BLaER1 (cell line): ENCODE measurements at regions not wholly inside any gene's neighbourhood (a gene's known extent, or its start where the extent isn't known, plus 50 kb on each side); places are given as distances from the start of the nearest gene placed in this dataset.

Source experiments
- H3K27ac ChIP-seq: shearing (Covaris generic); formaldehyde crosslinking; 2 replicates; pipeline ENCODE4 v1.8.1; 2022
- H3K27me3 ChIP-seq: shearing (Covaris generic); formaldehyde crosslinking; 2 replicates; pipeline ENCODE4 v1.8.1; 2022
- H3K36me3 ChIP-seq: shearing (Covaris generic); formaldehyde crosslinking; 2 replicates; pipeline ENCODE4 v1.8.1; 2022
- H3K4me1 ChIP-seq: shearing (Covaris generic); formaldehyde crosslinking; 2 replicates; pipeline ENCODE4 v1.8.1; 2022
- H3K4me2 ChIP-seq: shearing (Covaris generic); formaldehyde crosslinking; 2 replicates; pipeline ENCODE4 v1.8.1; 2022
- H3K4me3 ChIP-seq: shearing (Covaris generic); formaldehyde crosslinking; 2 replicates; pipeline ENCODE4 v1.8.1; 2022
- H3K9ac ChIP-seq: shearing (Covaris generic); formaldehyde crosslinking; 2 replicates; pipeline ENCODE4 v1.8.1; 2022
- H3K9me3 ChIP-seq: shearing (Covaris generic); formaldehyde crosslinking; 2 replicates; pipeline ENCODE4 v1.8.1; 2022
- H4K20me1 ChIP-seq: shearing (Covaris generic); formaldehyde crosslinking; 2 replicates; pipeline ENCODE4 v1.8.1; 2022
- Cebpa-rat ChIP-seq: shearing (Covaris generic); IDR thresholded peaks from 2 replicates; pipeline ENCODE4 v1.8.1; 2022

DNA sequence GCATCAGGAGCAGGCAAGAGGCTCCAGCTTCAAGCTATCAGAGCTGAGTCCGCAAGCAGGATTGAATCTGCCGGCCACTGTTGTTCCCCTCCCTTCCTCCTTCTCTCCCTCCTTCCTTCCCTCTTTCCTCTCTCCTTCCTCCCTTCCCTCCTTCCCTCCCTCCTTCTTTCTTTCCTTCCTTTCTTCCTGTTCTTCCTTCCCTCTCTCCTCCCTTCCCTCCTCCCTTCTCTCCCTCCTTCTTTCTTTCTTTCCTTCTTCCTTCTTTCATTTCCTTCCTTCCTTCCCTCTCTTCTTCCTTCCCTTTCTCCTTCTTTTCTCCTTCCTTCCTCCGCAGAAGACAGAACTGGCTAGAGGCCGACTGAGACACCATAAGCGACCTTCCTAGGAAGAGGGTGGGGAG, 534.0 kb downstream of the NPHP4 start:
- no peak overlapping the region for H3K9ac ChIP-seq
- no peaks in the 10 kb centered on the region for H4K20me1 ChIP-seq
- no peak overlapping the region for H3K4me3 ChIP-seq
- no peak for TF ChIP-seq Cebpa-rat
- no peak overlapping the region for H3K27ac ChIP-seq
- H3K36me3 ChIP-seq: no peaks in the 10 kb centered on the region
- no peaks in the 10 kb centered on the region for H3K27me3 ChIP-seq
- 0 out of 2 replicates have a peak, but pooled peaks cover 4% of the 10 kb centered on the region for H3K9me3 ChIP-seq
- H3K4me2 ChIP-seq: no peak overlapping the region
- peaks cover 12% of the 10 kb centered on the region for H3K4me1 ChIP-seq

DNA sequence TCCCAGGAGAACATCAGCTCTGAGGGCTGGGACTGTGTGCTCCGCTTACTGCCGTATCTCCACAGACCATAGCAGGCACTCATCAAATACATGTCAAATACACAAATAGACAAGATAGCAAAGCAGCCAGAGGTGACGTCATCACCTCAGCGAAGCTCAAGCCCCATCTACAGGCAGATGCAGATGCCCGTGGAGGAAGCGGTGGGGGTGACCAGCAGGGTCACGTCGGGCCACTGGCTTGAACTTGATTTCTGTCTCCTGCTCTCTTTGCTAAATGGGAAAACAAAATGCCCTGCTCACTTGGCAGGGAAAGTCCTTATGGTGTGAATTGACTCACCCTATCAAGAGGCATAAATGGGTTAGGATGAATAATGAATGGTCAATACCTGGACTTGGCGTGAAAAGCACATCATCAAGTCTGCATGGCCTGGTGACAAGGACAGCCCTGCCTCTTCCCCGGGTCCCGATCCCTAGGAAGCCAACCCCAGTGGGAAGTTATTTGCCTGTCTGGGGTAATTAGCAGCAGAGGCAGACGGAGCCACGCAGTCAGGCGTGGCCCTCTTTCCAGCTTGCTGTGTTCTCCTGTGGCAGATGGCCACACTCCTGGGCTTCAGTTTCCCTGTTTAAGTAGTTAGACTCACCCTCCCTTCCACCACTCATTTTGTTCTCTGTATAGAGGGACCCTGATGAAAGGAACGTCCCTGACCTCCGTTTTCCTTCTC, 536.0 kb downstream of the NPHP4 start:
- no peaks in the 10 kb centered on the region for H3K27me3 ChIP-seq
- no peaks in the 10 kb centered on the region for H3K9me3 ChIP-seq
- H3K27ac ChIP-seq: no peak overlapping the region
- H3K4me1 ChIP-seq: peaks cover 12% of the 10 kb centered on the region
- H3K4me2 ChIP-seq: peak overlapping the region; percentile 49
- no peak overlapping the region for H3K9ac ChIP-seq
- H3K36me3 ChIP-seq: no peaks in the 10 kb centered on the region
- H3K4me3 ChIP-seq: no peak overlapping the region
- no peaks in the 10 kb centered on the region for H4K20me1 ChIP-seq
- TF ChIP-seq Cebpa-rat: no peak

DNA sequence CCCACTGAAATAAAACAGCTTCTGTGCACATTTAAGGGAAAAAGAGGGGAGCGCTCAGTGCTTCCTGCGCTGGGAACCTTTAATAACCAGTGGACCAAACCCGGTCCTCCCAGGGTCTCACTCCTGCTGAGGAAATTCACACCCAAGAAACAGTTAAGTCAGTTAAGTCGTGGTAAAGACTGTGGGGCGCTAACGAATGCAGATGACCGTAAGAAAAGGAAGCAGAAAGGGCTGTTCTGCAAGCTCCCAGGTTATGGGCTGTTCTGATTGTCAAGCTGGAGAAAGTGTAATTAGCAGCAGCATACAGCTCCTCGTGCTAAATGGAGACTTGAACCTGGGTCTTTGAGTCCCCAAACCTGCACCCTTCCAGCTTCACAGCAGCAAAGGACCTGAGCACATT, 536.6 kb downstream of the NPHP4 start:
- Histone ChIP-seq H3K4me2 (peak overlapping the region; percentile 49), H4K20me1 (no peaks in the 10 kb centered on the region), H3K36me3 (no peaks in the 10 kb centered on the region), H3K9ac (no peak overlapping the region), H3K4me3 (no peak overlapping the region), H3K27ac (no peak overlapping the region), H3K4me1 (peaks cover 12% of the 10 kb centered on the region), H3K27me3 (no peaks in the 10 kb centered on the region), H3K9me3 (no peaks in the 10 kb centered on the region)
- TF ChIP-seq Cebpa-rat: no peak

DNA sequence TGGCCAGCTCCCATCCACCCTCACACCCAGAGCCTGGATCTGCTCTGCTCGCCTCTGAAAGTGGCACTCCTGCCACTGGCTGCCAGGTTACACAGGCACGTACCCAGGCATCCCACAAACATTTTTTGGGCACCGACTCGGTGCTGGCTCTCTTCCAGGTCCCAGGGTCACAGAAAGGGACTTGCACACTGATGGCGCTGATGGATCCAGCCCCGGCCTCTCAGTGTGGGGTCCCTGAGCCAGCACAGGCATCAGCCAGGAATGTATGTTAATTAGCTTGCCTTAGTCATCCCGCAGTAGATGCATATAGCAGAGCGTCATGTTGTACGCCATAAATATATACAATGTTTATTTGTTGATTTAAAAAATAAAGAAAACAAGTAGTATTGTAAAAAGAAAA, 537.2 kb downstream of the NPHP4 start:
- H3K4me3 ChIP-seq: no peak overlapping the region
- H4K20me1 ChIP-seq: no peaks in the 10 kb centered on the region
- no peak overlapping the region for H3K4me2 ChIP-seq
- no peak overlapping the region for H3K9ac ChIP-seq
- H3K27me3 ChIP-seq: no peaks in the 10 kb centered on the region
- TF ChIP-seq Cebpa-rat: no peak
- no peak overlapping the region for H3K27ac ChIP-seq
- peaks cover 12% of the 10 kb centered on the region for H3K4me1 ChIP-seq
- H3K36me3 ChIP-seq: no peaks in the 10 kb centered on the region
- H3K9me3 ChIP-seq: no peaks in the 10 kb centered on the region

DNA sequence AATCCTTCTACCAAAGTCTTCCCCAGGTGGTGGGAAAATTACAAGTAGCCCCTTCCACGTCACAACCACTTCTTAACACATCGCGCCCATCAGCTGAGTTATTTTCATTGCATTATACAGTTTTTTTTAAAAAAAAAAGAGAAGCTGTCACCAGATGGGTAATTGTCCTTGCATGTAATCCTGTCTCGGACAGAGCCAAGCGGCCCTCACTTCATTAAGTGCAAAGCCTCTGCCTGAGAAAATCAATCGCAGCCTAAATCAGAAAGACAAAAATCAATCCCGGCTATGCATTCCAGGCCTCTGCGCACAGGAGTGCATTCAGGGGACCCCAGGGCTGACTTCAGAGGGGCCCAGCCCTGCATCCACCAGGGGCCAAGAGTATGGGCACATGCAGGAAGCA, 538.9 kb downstream of the NPHP4 start:
- H3K4me2 ChIP-seq: no peak overlapping the region
- no peak for TF ChIP-seq Cebpa-rat
- H3K27ac ChIP-seq: no peak overlapping the region
- no peaks in the 10 kb centered on the region for H3K9me3 ChIP-seq
- H3K27me3 ChIP-seq: no peaks in the 10 kb centered on the region
- H3K4me3 ChIP-seq: no peak overlapping the region
- no peak overlapping the region for H3K9ac ChIP-seq
- H3K4me1 ChIP-seq: peaks cover 12% of the 10 kb centered on the region
- no peaks in the 10 kb centered on the region for H3K36me3 ChIP-seq
- H4K20me1 ChIP-seq: no peaks in the 10 kb centered on the region

DNA sequence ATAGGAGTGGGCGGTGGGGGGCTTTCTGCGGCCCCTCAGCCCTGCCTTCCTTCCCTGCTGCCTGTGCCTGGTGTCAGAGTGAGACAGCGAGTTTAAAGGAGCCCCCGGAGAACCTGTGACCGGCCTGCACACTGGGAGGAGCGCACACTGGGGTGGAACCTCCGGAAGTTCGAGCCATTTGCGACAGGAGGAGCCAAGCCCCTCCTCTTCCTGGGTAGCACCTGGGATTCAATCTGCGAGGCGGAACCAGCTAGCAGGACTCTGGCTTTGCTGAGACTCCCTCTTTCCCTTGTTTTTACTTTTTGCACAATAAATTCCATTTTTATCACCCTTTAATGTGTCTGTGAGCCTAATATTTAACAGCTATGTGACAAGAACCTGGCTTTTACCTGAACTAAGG, 540.6 kb downstream of the NPHP4 start:
- Histone ChIP-seq H3K4me1 (peaks cover 12% of the 10 kb centered on the region), H3K4me3 (no peak overlapping the region), H3K27ac (no peak overlapping the region), H3K36me3 (no peaks in the 10 kb centered on the region), H3K4me2 (no peak overlapping the region), H3K9ac (no peak overlapping the region), H4K20me1 (no peaks in the 10 kb centered on the region), H3K27me3 (no peaks in the 10 kb centered on the region), H3K9me3 (no peaks in the 10 kb centered on the region)
- no peak for TF ChIP-seq Cebpa-rat

DNA sequence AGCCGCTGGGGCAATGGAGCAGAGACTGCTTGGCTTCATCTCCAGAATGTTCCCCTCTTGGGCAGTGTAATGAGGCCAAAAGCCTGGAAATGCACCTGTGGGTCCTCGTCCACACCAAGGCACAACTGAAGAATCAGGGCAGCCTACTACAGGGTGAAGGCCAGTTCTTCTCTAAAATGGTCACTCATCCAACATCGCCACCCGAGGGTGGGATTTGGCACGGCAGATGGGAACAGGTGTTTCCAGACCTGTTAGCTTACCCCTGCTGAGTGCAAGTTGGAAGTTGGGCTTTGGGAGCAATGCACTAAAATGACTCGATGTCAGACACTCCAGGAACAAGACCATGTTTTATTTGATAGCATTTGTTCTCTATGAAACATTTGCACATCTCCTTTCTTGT, 543.7 kb downstream of the NPHP4 start:
- Histone ChIP-seq H3K36me3 (no peaks in the 10 kb centered on the region), H3K9me3 (no peaks in the 10 kb centered on the region), H3K9ac (no peak overlapping the region), H3K4me3 (no peak overlapping the region), H3K27ac (no peak overlapping the region), H3K4me1 (no peaks in the 10 kb centered on the region), H4K20me1 (no peaks in the 10 kb centered on the region), H3K4me2 (no peak overlapping the region), H3K27me3 (no peaks in the 10 kb centered on the region)
- TF ChIP-seq Cebpa-rat: no peak

DNA sequence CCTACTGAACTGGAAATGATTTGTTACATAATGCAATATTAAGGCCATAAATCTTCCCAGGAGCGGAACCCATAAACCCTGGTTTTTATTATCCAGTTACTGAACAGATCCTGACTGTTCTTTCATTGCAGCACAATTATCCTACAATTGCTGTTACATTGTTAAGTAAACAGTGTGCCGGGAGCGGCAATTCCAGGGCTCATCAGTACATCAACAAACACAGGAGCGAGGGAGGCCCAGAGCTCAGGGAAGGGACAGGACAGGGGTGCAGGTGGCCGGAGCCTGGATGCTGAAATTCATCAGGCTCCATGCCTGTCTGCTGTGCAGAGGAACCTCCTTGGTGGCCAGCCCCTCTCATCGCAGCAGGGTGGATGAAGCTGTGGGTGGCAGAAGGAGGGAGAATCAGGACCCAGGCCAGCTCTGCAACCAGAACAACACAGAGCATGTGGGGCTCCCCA, 544.7 kb downstream of the NPHP4 start:
- Histone ChIP-seq H3K36me3 (no peaks in the 10 kb centered on the region), H3K27me3 (no peaks in the 10 kb centered on the region), H3K9me3 (no peaks in the 10 kb centered on the region), H4K20me1 (no peaks in the 10 kb centered on the region), H3K27ac (no peak overlapping the region), H3K9ac (no peak overlapping the region), H3K4me2 (no peak overlapping the region), H3K4me1 (no peaks in the 10 kb centered on the region), H3K4me3 (no peak overlapping the region)
- TF ChIP-seq Cebpa-rat: no peak

DNA sequence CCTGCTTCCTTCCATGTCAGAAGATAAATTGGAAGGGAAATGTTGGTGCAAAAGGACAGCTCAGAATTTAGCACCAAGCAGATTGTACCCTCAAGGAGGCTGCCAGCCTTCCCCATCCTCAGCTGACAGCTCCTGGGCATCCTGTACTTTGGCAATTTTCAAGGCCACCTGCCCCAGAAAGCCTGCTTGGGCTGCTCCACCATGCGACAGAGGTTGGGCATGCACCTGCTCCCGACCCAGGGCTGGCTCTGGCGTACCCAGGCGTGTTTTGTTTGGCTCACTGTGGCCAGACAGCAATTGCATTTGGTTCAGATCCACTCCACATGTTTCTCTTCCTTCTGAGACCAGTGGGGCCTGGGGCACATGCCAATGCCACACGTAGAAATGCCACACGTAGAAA, 547.8 kb downstream of the NPHP4 start:
- Histone ChIP-seq H3K9ac (no peak overlapping the region), H3K4me1 (no peaks in the 10 kb centered on the region), H3K9me3 (no peaks in the 10 kb centered on the region), H3K36me3 (no peaks in the 10 kb centered on the region), H4K20me1 (no peaks in the 10 kb centered on the region), H3K4me3 (no peak overlapping the region), H3K4me2 (no peak overlapping the region), H3K27me3 (no peaks in the 10 kb centered on the region), H3K27ac (no peak overlapping the region)
- no peak for TF ChIP-seq Cebpa-rat

DNA sequence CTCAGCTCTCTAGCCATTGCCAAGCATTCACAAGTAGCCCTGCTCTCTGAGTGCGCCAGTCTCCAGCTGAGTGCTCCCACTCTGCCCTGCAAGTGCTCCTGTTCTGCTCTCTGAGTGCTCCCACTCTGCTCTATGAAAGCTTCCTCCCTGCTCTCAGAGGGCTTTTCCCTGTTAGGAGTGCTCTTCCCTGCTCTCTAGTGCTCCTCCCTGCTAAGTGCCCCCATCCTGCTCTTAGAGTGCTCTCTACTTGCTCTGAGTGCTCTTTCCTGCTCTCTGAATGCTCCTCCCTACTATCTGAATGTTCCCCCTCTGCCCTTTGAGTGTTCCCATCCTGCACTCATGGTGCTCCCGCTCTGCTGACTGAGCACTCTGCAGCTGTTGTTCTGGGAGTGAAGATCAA, 555.4 kb downstream of the NPHP4 start:
- Histone ChIP-seq H3K9ac (no peak overlapping the region), H3K9me3 (0 out of 2 replicates have a peak, but pooled peaks cover 4% of the 10 kb centered on the region), H3K27ac (no peak overlapping the region), H3K4me2 (no peak overlapping the region), H3K36me3 (no peaks in the 10 kb centered on the region), H4K20me1 (no peaks in the 10 kb centered on the region), H3K27me3 (no peaks in the 10 kb centered on the region), H3K4me1 (peaks cover 7% of the 10 kb centered on the region; the same call in 1 of the 2 replicates), H3K4me3 (no peak overlapping the region)
- TF ChIP-seq Cebpa-rat: no peak
